GM18868 (cell line): ENCODE measurements at regions not wholly inside any gene's neighbourhood (a gene's known extent, or its start where the extent isn't known, plus 50 kb on each side); places are given as distances from the start of the nearest gene placed in this dataset.
"Not testable (repeated sequence)": the region's sequence is repeated elsewhere in the genome, so short reads cannot be mapped to it uniquely, and the experiment has no call there.

ENCODE experiments used
- ATAC-seq: cut with Tn5 transposase; IDR thresholded peaks from one replicate; pipeline ENCODE4 v1.9.1; 2021; ENCODE audit warnings: mild to moderate bottlenecking, moderate library complexity; ENCODE audit not compliant: unreplicated experiment

- ATAC-seq: no peak
These were observed 81.0 kb upstream of the HES1 start for GRCh38 chr3:194054961-194055360.

- ATAC-seq: not testable (repeated sequence)
These were observed 79.6 kb upstream of the HES1 start for GRCh38 chr3:194056323-194056722.

GRCh38 chr3:194056731-194057415 lies 79.1 kb upstream of the HES1 start:
- no peak for ATAC-seq

GRCh38 chr3:194057570-194058188 lies 78.3 kb upstream of the HES1 start:
- ATAC-seq: peak; percentile 19

GRCh38 chr3:194058189-194058571 lies 77.8 kb upstream of the HES1 start:
- peak; percentile 46 for ATAC-seq

- no peak for ATAC-seq
These were observed 77.2 kb upstream of the HES1 start for GRCh38 chr3:194058753-194059152.

- no peak for ATAC-seq
These were observed 74.4 kb upstream of the HES1 start for GRCh38 chr3:194061421-194062030.

- ATAC-seq: no peak
These were observed 73.1 kb upstream of the HES1 start for GRCh38 chr3:194062830-194063229.

- ATAC-seq: no peak
These were observed 71.3 kb upstream of the HES1 start for GRCh38 chr3:194064380-194065332.

GRCh38 chr3:194067327-194067726 lies 68.6 kb upstream of the HES1 start:
- not testable (repeated sequence) for ATAC-seq

GRCh38 chr3:194067949-194068362 lies 68.0 kb upstream of the HES1 start:
- no peak for ATAC-seq

- ATAC-seq: no peak
These were observed 66.3 kb upstream of the HES1 start for GRCh38 chr3:194069421-194070219.

- ATAC-seq: no peak
These were observed 65.7 kb upstream of the HES1 start for GRCh38 chr3:194070220-194070633.

GRCh38 chr3:194070634-194071409 lies 65.1 kb upstream of the HES1 start:
- ATAC-seq: peak; percentile 94

- ATAC-seq: no peak
These were observed 63.9 kb upstream of the HES1 start for GRCh38 chr3:194072097-194072428.

- ATAC-seq: no peak
These were observed 63.2 kb upstream of the HES1 start for GRCh38 chr3:194072691-194073279.

GRCh38 chr3:194073926-194074325 lies 62.0 kb upstream of the HES1 start:
- no peak for ATAC-seq

GRCh38 chr3:194075088-194075615 lies 60.8 kb upstream of the HES1 start:
- ATAC-seq: no peak
